PC-9 (cell line): ENCODE measurements at regions not wholly inside any gene's neighbourhood (a gene's known extent, or its start where the extent isn't known, plus 50 kb on each side); places are given as distances from the start of the nearest gene placed in this dataset.
"Not testable (repeated sequence)": the region's sequence is repeated elsewhere in the genome, so short reads cannot be mapped to it uniquely, and the experiment has no call there.

Experiments
- BruUV-seq: library from RNA; stranded (reverse); fragments of 400-500 nt; replicated peaks from 2 replicates; lab custom pipeline; 2021; lab: Mats Ljungman, UMichigan
- CTCF ChIA-PET: fragments of 300-600 bp; sonication (Branson Sonifier 250); formaldehyde crosslinking; loops from one replicate; lab custom pipeline; 2022; ENCODE audit warnings: antibody characterized with exemption; lab: Charles Lee
- POLR2A ChIA-PET: fragments of 300-600 bp; sonication (Branson Sonifier 250); formaldehyde crosslinking; loops from one replicate; lab custom pipeline; 2022; ENCODE audit warnings: antibody characterized with exemption; ENCODE audit not compliant: unreplicated experiment; lab: Charles Lee
- DNase-seq, 2 experiments: peaks; one replicate each; pipeline versions ENCODE4 v3.0.0 to v3.0.0-alpha.2; 2015 to 2022; ENCODE audit warnings: mixed read lengths in 1 of 2
- H2AFZ ChIP-seq: fragments of 200-600 bp; sonication (generic); 2 replicates; pipeline ENCODE4 v1.8.1; 2017; ENCODE audit warnings: antibody characterized with exemption
- H3F3A ChIP-seq: fragments of 200-600 bp; sonication (generic); 2 replicates; pipeline ENCODE4 v1.8.1; 2017; ENCODE audit warnings: antibody characterized with exemption, mild to moderate bottlenecking, low read depth; ENCODE audit not compliant: insufficient read depth
- H3K27ac ChIP-seq: fragments of 200-600 bp; sonication (generic); 2 replicates; pipeline ENCODE4 v1.6.1; 2016; ENCODE audit warnings: mixed run types
- H3K27me3 ChIP-seq: fragments of 200-600 bp; sonication (generic); 2 replicates; pipeline ENCODE4 v1.6.1; 2016; ENCODE audit warnings: low read depth, mixed run types; ENCODE audit not compliant: insufficient read depth
- H3K36me3 ChIP-seq: fragments of 200-600 bp; sonication (generic); 2 replicates; pipeline ENCODE4 v1.6.1; 2016; ENCODE audit warnings: low read depth, mixed run types
- H3K4me1 ChIP-seq: fragments of 200-600 bp; sonication (generic); replicated peaks from 2 replicates; pipeline ENCODE4 v1.6.1; 2016; ENCODE audit warnings: mixed run types; ENCODE audit not compliant: insufficient read depth
- H3K4me2 ChIP-seq: fragments of 200-600 bp; sonication (generic); 2 replicates; pipeline ENCODE4 v1.6.1; 2017; ENCODE audit warnings: mixed run types
- H3K4me3 ChIP-seq: fragments of 200-600 bp; sonication (generic); 2 replicates; pipeline ENCODE4 v1.6.1; 2016; ENCODE audit warnings: mixed run types
- H3K79me2 ChIP-seq: fragments of 200-600 bp; sonication (generic); 2 replicates; pipeline ENCODE4 v1.6.1; 2017; ENCODE audit warnings: low read depth, mixed run types
- H3K9me2 ChIP-seq: fragments of 200-600 bp; sonication (generic); 2 replicates; pipeline ENCODE4 v1.8.1; 2017; ENCODE audit warnings: mild to moderate bottlenecking; ENCODE audit not compliant: insufficient read depth
- H3K9me3 ChIP-seq: fragments of 200-600 bp; sonication (generic); 2 replicates; pipeline ENCODE4 v1.8.1; 2016; ENCODE audit warnings: low read depth; ENCODE audit not compliant: insufficient read depth
- H4K20me1 ChIP-seq: fragments of 200-600 bp; sonication (generic); 2 replicates; pipeline ENCODE4 v1.8.1; 2017; ENCODE audit not compliant: insufficient read depth
- EZH2 ChIP-seq: fragments of 200-600 bp; sonication (generic); IDR thresholded peaks from 2 replicates; pipeline ENCODE4 v1.8.0; 2017; ENCODE audit warnings: antibody characterized with exemption, low read depth
- intact Hi-C: fragments of 100-400 bp; cut with micrococcal nuclease; formaldehyde crosslinking; loops from one replicate; pipeline ENCODE4 v1.10.0; 2022; ENCODE audit not compliant: unreplicated experiment
- TF ChIP-seq, protein P1 (sequence below): fragments of 200-600 bp; sonication (generic); conservative IDR thresholded peaks from 2 replicates; pipeline ENCODE4 v1.6.1; 2017; ENCODE audit warnings: mixed run types, antibody characterized with exemption, mild to moderate bottlenecking, moderate library complexity

DNA sequence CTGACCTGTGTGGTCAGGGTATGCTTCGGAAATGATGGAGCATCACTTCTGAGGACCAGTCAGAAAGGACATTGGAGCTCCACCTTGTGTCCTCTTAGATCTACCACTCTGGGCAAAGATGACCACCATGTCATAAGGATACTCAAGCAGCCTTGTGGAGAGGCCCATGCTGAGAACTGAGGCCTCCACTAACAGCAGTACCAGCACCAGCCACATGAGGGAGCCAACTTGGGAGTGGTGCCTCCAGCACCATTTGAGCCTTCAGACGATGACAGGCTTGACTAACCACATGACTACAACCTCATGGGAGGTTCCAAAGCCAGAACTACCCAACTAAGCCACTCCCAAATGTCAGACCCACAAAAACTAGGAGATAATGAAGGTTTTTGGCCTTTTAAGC, 116.0 kb downstream of the NPTX2 start:
- Histone ChIP-seq H3K4me3 (no peak overlapping the region), H3K27me3 (peaks cover 53% of the 10 kb centered on the region), H3K4me2 (no peak overlapping the region), H3F3A (no peaks in the 10 kb centered on the region; the same call in 1 of the 2 replicates), H3K79me2 (no peaks in the 10 kb centered on the region), H3K4me1 (no peaks in the 10 kb centered on the region), H3K36me3 (no peaks in the 10 kb centered on the region), H4K20me1 (no peaks in the 10 kb centered on the region), H3K9me2 (no peaks in the 10 kb centered on the region), H2AFZ (no peak overlapping the region), H3K9me3 (peaks cover 6% of the 10 kb centered on the region; the same call in 1 of the 2 replicates), H3K27ac (no peak overlapping the region)
- no TSS peak for BruUV-seq
- TF ChIP-seq EZH2: no peak
- TF ChIP-seq, protein P1, sequence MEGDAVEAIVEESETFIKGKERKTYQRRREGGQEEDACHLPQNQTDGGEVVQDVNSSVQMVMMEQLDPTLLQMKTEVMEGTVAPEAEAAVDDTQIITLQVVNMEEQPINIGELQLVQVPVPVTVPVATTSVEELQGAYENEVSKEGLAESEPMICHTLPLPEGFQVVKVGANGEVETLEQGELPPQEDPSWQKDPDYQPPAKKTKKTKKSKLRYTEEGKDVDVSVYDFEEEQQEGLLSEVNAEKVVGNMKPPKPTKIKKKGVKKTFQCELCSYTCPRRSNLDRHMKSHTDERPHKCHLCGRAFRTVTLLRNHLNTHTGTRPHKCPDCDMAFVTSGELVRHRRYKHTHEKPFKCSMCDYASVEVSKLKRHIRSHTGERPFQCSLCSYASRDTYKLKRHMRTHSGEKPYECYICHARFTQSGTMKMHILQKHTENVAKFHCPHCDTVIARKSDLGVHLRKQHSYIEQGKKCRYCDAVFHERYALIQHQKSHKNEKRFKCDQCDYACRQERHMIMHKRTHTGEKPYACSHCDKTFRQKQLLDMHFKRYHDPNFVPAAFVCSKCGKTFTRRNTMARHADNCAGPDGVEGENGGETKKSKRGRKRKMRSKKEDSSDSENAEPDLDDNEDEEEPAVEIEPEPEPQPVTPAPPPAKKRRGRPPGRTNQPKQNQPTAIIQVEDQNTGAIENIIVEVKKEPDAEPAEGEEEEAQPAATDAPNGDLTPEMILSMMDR: peak; percentile 73
- ChIA-PET CTCF (no interaction called here), POLR2A (no interaction called here)
- intact Hi-C loops: loop anchor here (2.0 kb wide), 1 partner anchor 104 kb away; no protein-coding TSS in a partner anchor
- peak in 1 of 2 experiments; percentile 56 for DNase-seq

- peaks cover 6% of the 10 kb centered on the region; the same call in 1 of the 2 replicates for H3K9me3 ChIP-seq
- POLR2A ChIA-PET: no interaction called here
Measured at GRCh38 chr7:98735801-98736200, 118.7 kb downstream of the NPTX2 start.

GRCh38 chr7:98736461-98736860, 119.4 kb downstream of the NPTX2 start:
- intact Hi-C loops, H3K9me3 ChIP-seq, H3K9me2 ChIP-seq, H3K4me2 ChIP-seq, POLR2A ChIA-PET, DNase-seq, H4K20me1 ChIP-seq, H3K27ac ChIP-seq, H3K79me2 ChIP-seq, H3K4me1 ChIP-seq, H2AFZ ChIP-seq, H3K36me3 ChIP-seq, H3K4me3 ChIP-seq, H3F3A ChIP-seq, BruUV-seq: not testable (repeated sequence)
- CTCF ChIA-PET: interaction anchor here (0.5 to 0.6 kb wide), 2 partner anchors 21 to 336 kb away, joined by 3 to 5 read pairs; partner anchors contain the start of gene BAIAP2L1
- H3K27me3 ChIP-seq: peaks cover 44% of the 10 kb centered on the region

More at GRCh38 chr7:98735801-98736200, 118.7 kb downstream of the NPTX2 start:
- CTCF ChIA-PET: interaction anchor here (0.5 kb wide), 1 partner anchor 20 kb away, joined by 3 read pairs; no protein-coding TSS in a partner anchor
- no peak overlapping the region for H3K4me2 ChIP-seq
- peaks cover 43% of the 10 kb centered on the region for H3K27me3 ChIP-seq
- no peaks in the 10 kb centered on the region for H3K36me3 ChIP-seq
- H2AFZ ChIP-seq: no peak overlapping the region
- intact Hi-C loops: no loop called here
- TF ChIP-seq EZH2: no peak
- TF ChIP-seq, protein P1: no peak
- H3K27ac ChIP-seq: no peak overlapping the region
- no TSS peak for BruUV-seq
- H3F3A ChIP-seq: no peaks in the 10 kb centered on the region; the same call in 1 of the 2 replicates
- no peak overlapping the region for H3K4me3 ChIP-seq
- DNase-seq: no peak
- H4K20me1 ChIP-seq: no peaks in the 10 kb centered on the region
- no peaks in the 10 kb centered on the region for H3K79me2 ChIP-seq
- H3K4me1 ChIP-seq: no peaks in the 10 kb centered on the region
- no peaks in the 10 kb centered on the region for H3K9me2 ChIP-seq

- TF ChIP-seq, protein P1: no peak
- TF ChIP-seq EZH2: no peak
- POLR2A ChIA-PET: no interaction called here
- H3K4me1 ChIP-seq: no peaks in the 10 kb centered on the region
- peaks cover 6% of the 10 kb centered on the region; the same call in 1 of the 2 replicates for H3K9me3 ChIP-seq
- H3K27me3 ChIP-seq: peaks cover 51% of the 10 kb centered on the region
- CTCF ChIA-PET: no interaction called here
- H3K4me2 ChIP-seq: no peak overlapping the region
- H3K36me3 ChIP-seq: no peaks in the 10 kb centered on the region
- H3K79me2 ChIP-seq: no peaks in the 10 kb centered on the region
- H3K27ac ChIP-seq: no peak overlapping the region
- H2AFZ ChIP-seq: no peak overlapping the region
- intact Hi-C loops: no loop called here
- DNase-seq: no peak
- H3F3A ChIP-seq: no peaks in the 10 kb centered on the region; the same call in 1 of the 2 replicates
- H3K4me3 ChIP-seq: no peak overlapping the region
- H3K9me2 ChIP-seq: no peaks in the 10 kb centered on the region
- BruUV-seq: no TSS peak
- no peaks in the 10 kb centered on the region for H4K20me1 ChIP-seq
Measured at GRCh38 chr7:98737176-98737575, 120.1 kb downstream of the NPTX2 start.
